C4-2B (cell line): ENCODE measurements at regions not wholly inside any gene's neighbourhood (a gene's known extent, or its start where the extent isn't known, plus 50 kb on each side); places are given as distances from the start of the nearest gene placed in this dataset.

Experiments used
- H3K27ac ChIP-seq: fragments of 450-650 bp; 2 replicates; pipeline ENCODE4 v1.5.1; 2017
- CTCF ChIP-seq: fragments of 450-650 bp; conservative IDR thresholded peaks from 2 replicates; pipeline ENCODE4 v1.5.1; 2017; ENCODE audit warnings: mild to moderate bottlenecking
- ZFX ChIP-seq: fragments of 450-650 bp; IDR thresholded peaks from 2 replicates; pipeline ENCODE4 v1.6.1; 2017

- TF ChIP-seq ZFX (no peak), CTCF (no peak)
- no peak overlapping the region for H3K27ac ChIP-seq
Measured at GRCh38 chr5:164277720-164278119, 772.3 kb downstream of the MAT2B start.

GRCh38 chr5:164289526-164289925 lies 784.1 kb downstream of the MAT2B start:
- no peak overlapping the region for H3K27ac ChIP-seq
- TF ChIP-seq CTCF (no peak), ZFX (no peak)

GRCh38 chr5:164296603-164297080 lies 791.2 kb downstream of the MAT2B start:
- H3K27ac ChIP-seq = no peak overlapping the region
- TF ChIP-seq ZFX (no peak), CTCF (no peak)

- H3K27ac ChIP-seq = no peak overlapping the region
Measured at GRCh38 chr5:164298165-164298564, 792.7 kb downstream of the MAT2B start.

GRCh38 chr5:164300295-164300694 lies 794.9 kb downstream of the MAT2B start:
- TF ChIP-seq ZFX = no peak
- H3K27ac ChIP-seq = no peak overlapping the region

More at GRCh38 chr5:164298165-164298564, 792.7 kb downstream of the MAT2B start:
- no peak for TF ChIP-seq ZFX
- TF ChIP-seq CTCF = no peak

- no peak for TF ChIP-seq CTCF
- no peak for TF ChIP-seq ZFX
- no peak overlapping the region for H3K27ac ChIP-seq
Measured at GRCh38 chr5:164301136-164301535, 795.7 kb downstream of the MAT2B start.

- TF ChIP-seq ZFX = no peak
- TF ChIP-seq CTCF = no peak
- no peak overlapping the region for H3K27ac ChIP-seq
Measured at GRCh38 chr5:164301708-164302107, 796.3 kb downstream of the MAT2B start.

GRCh38 chr5:164302533-164303235 lies 797.3 kb downstream of the MAT2B start:
- TF ChIP-seq ZFX = no peak
- no peak for TF ChIP-seq CTCF
- H3K27ac ChIP-seq = no peak overlapping the region
